DND-41 (cell line): ENCODE measurements at regions not wholly inside any gene's neighbourhood (a gene's known extent, or its start where the extent isn't known, plus 50 kb on each side); places are given as distances from the start of the nearest gene placed in this dataset.

Source experiments
- ATAC-seq: fragments of 200-7000 bp; cut with Tn5 transposase; 3 replicates; pipeline ENCODE4 v1.9.1; 2021; ENCODE audit warnings: low read depth; ENCODE audit not compliant: insufficient read depth
- DNase-seq: peaks from one replicate; pipeline ENCODE4 v3.0.0-alpha.2; 2020
- H2AFZ ChIP-seq: 2 replicates; pipeline ENCODE4 v1.6.0; 2012; ENCODE audit warnings: low read depth, low read length
- H3K27ac ChIP-seq: 2 replicates; pipeline ENCODE4 v1.5.1; 2012; ENCODE audit warnings: low read length, inconsistent platforms
- H3K27me3 ChIP-seq: fragments of 200-600 bp; sonication (generic); 2 replicates; pipeline ENCODE4 v1.6.0; 2012; ENCODE audit warnings: low read length, mild to moderate bottlenecking, inconsistent platforms; ENCODE audit not compliant: insufficient read depth, poor library complexity
- H3K36me3 ChIP-seq: 2 replicates; pipeline ENCODE4 v1.5.1; 2012; ENCODE audit warnings: low read length, inconsistent platforms; ENCODE audit not compliant: insufficient read depth
- H3K4me1 ChIP-seq: 2 replicates; pipeline ENCODE4 v1.5.1; 2012; ENCODE audit warnings: mild to moderate bottlenecking, low read length; ENCODE audit not compliant: insufficient read depth
- H3K4me2 ChIP-seq: 2 replicates; pipeline ENCODE4 v1.6.0; 2012; ENCODE audit warnings: mild to moderate bottlenecking, moderate library complexity, low read length, inconsistent platforms; ENCODE audit not compliant: insufficient read depth
- H3K4me3 ChIP-seq, 2 experiments: fragments of 200-600 bp in 1 of 2; shearing (Covaris generic) in 1 of 2; 2 replicates each; pipeline ENCODE4 v1.5.1; 2012 to 2016; ENCODE audit warnings: inconsistent platforms in 2 of 2, low read length in 2 of 2, mild to moderate bottlenecking in 2 of 2, low read depth in 1 of 2, moderate library complexity in 1 of 2
- H3K79me2 ChIP-seq: 2 replicates; pipeline ENCODE4 v1.6.0; 2012; ENCODE audit warnings: low read length, inconsistent platforms; ENCODE audit not compliant: insufficient read depth
- H3K9ac ChIP-seq: 2 replicates; pipeline ENCODE4 v1.6.0; 2012; ENCODE audit warnings: low read depth, mild to moderate bottlenecking, inconsistent platforms, low read length, moderate library complexity
- H3K9me3 ChIP-seq: 2 replicates; pipeline ENCODE4 v1.5.1; 2012; ENCODE audit warnings: low read length, moderate library complexity, mild to moderate bottlenecking, inconsistent platforms; ENCODE audit not compliant: insufficient read depth, severe bottlenecking
- H4K20me1 ChIP-seq: 2 replicates; pipeline ENCODE4 v1.6.0; 2012; ENCODE audit warnings: low read length; ENCODE audit not compliant: insufficient read depth
- CTCF ChIP-seq: IDR thresholded peaks from 2 replicates; pipeline ENCODE4 v1.5.1; 2012; ENCODE audit warnings: borderline replicate concordance, low read length, moderate library complexity, mild to moderate bottlenecking; ENCODE audit not compliant: poor library complexity, severe bottlenecking; ENCODE audit errors: extremely low read depth
- EZH2 ChIP-seq: IDR thresholded peaks from 3 replicates; pipeline ENCODE4 v1.6.1; 2012; ENCODE audit warnings: borderline replicate concordance, low read depth, mild to moderate bottlenecking, moderate library complexity, low read length, inconsistent platforms; ENCODE audit not compliant: severe bottlenecking

- no peak for DNase-seq
- H3K27me3 ChIP-seq = peaks cover 13% of the 10 kb centered on the region
- H3K4me3 ChIP-seq = no peak overlapping the region
- no peak for TF ChIP-seq EZH2
- no peak for TF ChIP-seq CTCF
- no peak overlapping the region for H3K4me2 ChIP-seq
- H3K36me3 ChIP-seq = no peaks in the 10 kb centered on the region
- no peaks in the 10 kb centered on the region for H3K4me1 ChIP-seq
- no peak overlapping the region for H3K27ac ChIP-seq
- no peaks in the 10 kb centered on the region for H3K79me2 ChIP-seq
- H3K9me3 ChIP-seq = no peaks in the 10 kb centered on the region
- H3K9ac ChIP-seq = no peak overlapping the region
- H2AFZ ChIP-seq = no peak overlapping the region
- H4K20me1 ChIP-seq = no peaks in the 10 kb centered on the region
- ATAC-seq = no peak
Measured at GRCh38 chr12:65689508-65689907, 134.8 kb upstream of the HMGA2 start.

- peaks cover 13% of the 10 kb centered on the region for H3K27me3 ChIP-seq
- no peak overlapping the region for H2AFZ ChIP-seq
- H3K4me3 ChIP-seq = no peak overlapping the region
- H4K20me1 ChIP-seq = no peaks in the 10 kb centered on the region
- no peak for DNase-seq
- no peak for TF ChIP-seq EZH2
- no peak for TF ChIP-seq CTCF
- no peaks in the 10 kb centered on the region for H3K36me3 ChIP-seq
- H3K4me2 ChIP-seq = no peak overlapping the region
- no peak overlapping the region for H3K27ac ChIP-seq
- no peaks in the 10 kb centered on the region for H3K4me1 ChIP-seq
- H3K9me3 ChIP-seq = no peaks in the 10 kb centered on the region
- no peak for ATAC-seq
- H3K79me2 ChIP-seq = no peaks in the 10 kb centered on the region
- no peak overlapping the region for H3K9ac ChIP-seq
Measured at GRCh38 chr12:65690477-65690876, 133.8 kb upstream of the HMGA2 start.

- H3K4me1 ChIP-seq = no peaks in the 10 kb centered on the region
Measured at GRCh38 chr12:65694130-65694529, 130.2 kb upstream of the HMGA2 start.

More at GRCh38 chr12:65694130-65694529, 130.2 kb upstream of the HMGA2 start:
- Histone ChIP-seq H2AFZ (no peak overlapping the region), H3K36me3 (no peaks in the 10 kb centered on the region), H3K9ac (no peak overlapping the region), H3K27ac (no peak overlapping the region), H3K9me3 (no peaks in the 10 kb centered on the region), H3K79me2 (no peaks in the 10 kb centered on the region), H4K20me1 (no peaks in the 10 kb centered on the region), H3K4me3 (no peak overlapping the region), H3K27me3 (peaks cover 9% of the 10 kb centered on the region), H3K4me2 (no peak overlapping the region)
- ATAC-seq (no peak), DNase-seq (no peak)
- no peak for TF ChIP-seq EZH2
- no peak for TF ChIP-seq CTCF
